ENCODE measurements at regions not wholly inside any gene's neighbourhood (a gene's known extent, or its start where the extent isn't known, plus 50 kb on each side); places are given as distances from the start of the nearest gene placed in this dataset.

GRCh38 chr3:51618496-51618895 lies 52.6 kb upstream of the TEX264 start:
- H3K36me3 ChIP-seq, result no peaks in the 10 kb centered on the region
- H3K9me3 ChIP-seq, result no peaks in the 10 kb centered on the region
- intact Hi-C loops (cut with DNase I), result no loop called here
- 89% methylated on average over 3 of the region's 3 CpGs for WGBS
- peaks cover 31 to 68% (median 60%) of the 10 kb centered on the region in 4 donors for H3K4me1 ChIP-seq
- TF ChIP-seq, protein P1, sequence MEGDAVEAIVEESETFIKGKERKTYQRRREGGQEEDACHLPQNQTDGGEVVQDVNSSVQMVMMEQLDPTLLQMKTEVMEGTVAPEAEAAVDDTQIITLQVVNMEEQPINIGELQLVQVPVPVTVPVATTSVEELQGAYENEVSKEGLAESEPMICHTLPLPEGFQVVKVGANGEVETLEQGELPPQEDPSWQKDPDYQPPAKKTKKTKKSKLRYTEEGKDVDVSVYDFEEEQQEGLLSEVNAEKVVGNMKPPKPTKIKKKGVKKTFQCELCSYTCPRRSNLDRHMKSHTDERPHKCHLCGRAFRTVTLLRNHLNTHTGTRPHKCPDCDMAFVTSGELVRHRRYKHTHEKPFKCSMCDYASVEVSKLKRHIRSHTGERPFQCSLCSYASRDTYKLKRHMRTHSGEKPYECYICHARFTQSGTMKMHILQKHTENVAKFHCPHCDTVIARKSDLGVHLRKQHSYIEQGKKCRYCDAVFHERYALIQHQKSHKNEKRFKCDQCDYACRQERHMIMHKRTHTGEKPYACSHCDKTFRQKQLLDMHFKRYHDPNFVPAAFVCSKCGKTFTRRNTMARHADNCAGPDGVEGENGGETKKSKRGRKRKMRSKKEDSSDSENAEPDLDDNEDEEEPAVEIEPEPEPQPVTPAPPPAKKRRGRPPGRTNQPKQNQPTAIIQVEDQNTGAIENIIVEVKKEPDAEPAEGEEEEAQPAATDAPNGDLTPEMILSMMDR (IDR thresholded peaks at IDR 0.05), result no peak
- TF ChIP-seq POLR2A (IDR thresholded peaks at IDR 0.05; ENCODE audit: low read depth), result no peak
- no peak for TF ChIP-seq POLR2AphosphoS5 (IDR thresholded peaks at IDR 0.05)
- TF ChIP-seq EP300 (IDR thresholded peaks at IDR 0.05), result no peak
- peak overlapping the region in 3 of 4 donors; percentile 34 to 72 (median 70) for H3K27ac ChIP-seq (replicated peaks in 1 of 4)
- DNase-seq (ENCODE audit: extremely low spot score), result no peak
- H3K4me3 ChIP-seq, result no peak overlapping the region
- no peaks in the 10 kb centered on the region for H3K27me3 ChIP-seq

DNA sequence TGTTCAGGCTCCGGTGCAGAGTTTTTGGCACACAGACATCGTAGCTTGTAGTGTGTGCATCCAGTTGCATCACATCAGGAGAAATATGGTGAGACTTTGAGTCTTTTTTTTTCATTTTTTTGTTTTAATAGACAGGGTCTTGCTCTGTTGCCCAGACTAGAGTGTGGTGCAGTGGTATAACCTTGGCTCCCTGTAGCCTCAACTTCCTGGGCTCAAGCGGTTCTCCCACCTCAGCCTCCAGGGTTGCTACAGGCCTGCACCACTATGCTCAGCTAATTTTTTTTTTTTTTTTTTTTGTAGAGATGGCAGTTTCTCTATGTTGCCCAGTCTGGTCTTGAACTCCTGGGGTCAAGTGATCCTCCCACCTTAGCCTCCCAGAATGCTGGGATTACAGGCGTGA lies 51.1 kb upstream of the TEX264 start:
- Histone ChIP-seq H3K36me3 (no peaks in the 10 kb centered on the region), H3K4me1 (peaks cover 31 to 68% (median 61%) of the 10 kb centered on the region in 4 donors), H3K9me3 (no peaks in the 10 kb centered on the region), H3K4me3 (no peak overlapping the region), H3K27ac (replicated peaks in 1 of 4) (peak overlapping the region; percentile 70 to 78 (median 72)), H3K27me3 (no peaks in the 10 kb centered on the region)
- intact Hi-C loops (cut with DNase I), result loop anchor here (10.0 kb wide), 1 partner anchor 85 kb away; the partner anchor contains the start of gene RAD54L2
- WGBS, result 66% methylated on average over 4 of the region's 4 CpGs
- TF ChIP-seq EP300 (IDR thresholded peaks at IDR 0.05) (no peak), POLR2AphosphoS5 (IDR thresholded peaks at IDR 0.05) (no peak), POLR2A (IDR thresholded peaks at IDR 0.05; ENCODE audit: low read depth) (no peak)
- TF ChIP-seq, protein P1 (IDR thresholded peaks at IDR 0.05), result no peak
- DNase-seq (ENCODE audit: extremely low spot score), result no peak

- Histone ChIP-seq H3K27ac (replicated peaks in 1 of 4) (peak overlapping the region; percentile 70 to 78 (median 72)), H3K36me3 (no peaks in the 10 kb centered on the region), H3K4me1 (peaks cover 31 to 68% (median 61%) of the 10 kb centered on the region in 4 donors), H3K27me3 (no peaks in the 10 kb centered on the region), H3K9me3 (no peaks in the 10 kb centered on the region), H3K4me3 (no peak overlapping the region)
- 34% methylated on average over 2 of the region's 2 CpGs for WGBS
- intact Hi-C loops (cut with DNase I), result loop anchor here (10.0 kb wide), 1 partner anchor 86 kb away; the partner anchor contains the start of gene RAD54L2
- no peak for TF ChIP-seq POLR2A (IDR thresholded peaks at IDR 0.05; ENCODE audit: low read depth)
- TF ChIP-seq, protein P1 (IDR thresholded peaks at IDR 0.05), result no peak
- no peak for DNase-seq (ENCODE audit: extremely low spot score)
These were observed 50.5 kb upstream of the TEX264 start for GRCh38 chr3:51620543-51620942.

DNA sequence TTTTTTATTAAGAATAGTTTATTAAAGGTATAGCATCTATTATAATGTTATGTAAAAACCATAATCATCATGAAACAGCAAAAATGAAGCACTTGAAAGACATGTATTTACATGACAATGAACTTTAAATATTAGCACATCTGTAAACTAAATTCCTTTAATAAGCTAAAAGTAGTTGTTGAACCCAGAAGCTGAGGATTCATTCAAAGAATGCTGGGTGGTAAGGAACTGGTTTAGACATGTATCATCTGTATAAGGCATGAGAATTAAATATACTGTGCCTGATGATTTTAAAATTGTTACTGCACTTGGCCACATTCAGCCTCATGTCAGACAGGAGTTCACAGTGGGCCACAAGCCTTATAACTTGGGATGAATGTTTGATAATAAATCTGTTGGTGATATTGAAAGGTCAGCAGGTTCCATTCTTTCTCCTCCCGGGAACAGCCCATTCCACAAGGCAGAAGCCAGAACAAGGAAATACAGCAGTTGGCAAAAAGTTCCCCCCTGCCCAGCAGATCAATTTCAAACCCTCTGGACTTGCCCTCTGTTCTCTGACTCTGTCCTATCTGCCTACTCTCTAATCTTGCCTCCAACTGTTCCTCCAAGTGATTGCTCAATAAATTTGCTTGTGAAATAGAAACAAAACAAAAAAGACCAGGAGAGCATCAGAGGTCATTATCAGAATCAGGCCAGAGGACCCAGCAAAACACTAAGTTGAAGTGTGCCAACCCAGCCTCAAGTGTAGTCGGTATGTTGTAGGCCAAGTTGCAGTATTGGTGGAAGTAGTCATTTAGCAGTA lies 49.8 kb upstream of the TEX264 start:
- 43% methylated on average over 2 of the region's 2 CpGs for WGBS
- Histone ChIP-seq H3K36me3 (no peaks in the 10 kb centered on the region), H3K27me3 (no peaks in the 10 kb centered on the region), H3K27ac (replicated peaks in 1 of 4) (peak overlapping the region; percentile 70 to 78 (median 72)), H3K9me3 (no peaks in the 10 kb centered on the region), H3K4me1 (peaks cover 31 to 68% (median 61%) of the 10 kb centered on the region in 4 donors), H3K4me3 (no peak overlapping the region)
- peak in 1 of 2 donors; percentile 23 for TF ChIP-seq POLR2AphosphoS5 (IDR thresholded peaks at IDR 0.05)
- TF ChIP-seq, protein P1 (IDR thresholded peaks at IDR 0.05), result no peak
- DNase-seq (ENCODE audit: extremely low spot score), result no peak
- intact Hi-C loops (cut with DNase I), result loop anchor here (10.0 kb wide), 1 partner anchor 86 kb away; the partner anchor contains the start of gene RAD54L2

Small RNA genes in the stretch of these regions (small RNA-seq; reads per million reads assigned to genes)
- 0 reads per million in 3 donors for gene RNU6ATAC29P

All from esophagus muscularis mucosa (tissue), 4 donors.